ENCODE measurements at regions not wholly inside any gene's neighbourhood (a gene's known extent, or its start where the extent isn't known, plus 50 kb on each side); places are given as distances from the start of the nearest gene placed in this dataset.

DNA sequence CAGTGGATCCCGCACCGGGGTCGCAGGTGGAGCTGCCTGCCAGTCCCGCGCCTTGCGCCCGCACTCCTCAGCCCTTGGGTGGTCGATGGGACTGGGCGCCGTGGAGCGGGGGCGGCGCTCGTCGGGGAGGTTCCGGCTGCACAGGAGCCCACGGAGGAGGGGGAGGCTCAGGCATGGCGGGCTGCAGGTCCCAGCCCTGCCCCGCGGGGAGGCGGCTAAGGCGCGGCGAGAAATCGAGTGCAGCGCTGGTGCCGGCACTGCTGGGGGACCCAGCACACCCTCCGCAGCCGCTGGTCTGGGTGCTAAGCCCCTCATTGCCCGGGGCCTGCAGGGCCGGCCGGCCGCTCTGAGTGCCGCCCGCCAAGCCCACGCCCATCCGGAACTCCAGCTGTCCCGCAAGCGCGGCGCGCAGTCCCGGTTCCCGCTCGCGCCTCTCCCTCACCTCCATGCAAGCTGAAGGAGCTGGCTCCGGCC, 120.6 kb upstream of the MEF2C start:
- DNase-seq (peak in 1 of 2 donors; percentile 71), ATAC-seq (ENCODE audit: low FRiP score) (no peak)
- Histone ChIP-seq H3K4me1 (ENCODE audit: control insufficient read depth in 1 of 2, insufficient read depth in 2 of 2, low read length in 2 of 2) (no peaks in the 10 kb centered on the region), H3K36me3 (ENCODE audit: control insufficient read depth in 1 of 2, insufficient read depth in 2 of 2, low read length in 1 of 2) (no peaks in the 10 kb centered on the region), H3K4me3 (ENCODE audit: low read length in 2 of 2) (no peak overlapping the region), H3K9me3 (ENCODE audit: control insufficient read depth, low read length) (no peaks in the 10 kb centered on the region), H3K27ac (ENCODE audit: low read depth in 1 of 2, low read length in 2 of 2) (no peak overlapping the region), H3K27me3 (ENCODE audit: control insufficient read depth in 1 of 2, insufficient read depth in 2 of 2, low read length in 1 of 2) (no peaks in the 10 kb centered on the region)
- intact Hi-C loops (cut with DNase I), result no loop called here
- 98% methylated on average over 40 to 47 of the region's 47 CpGs for WGBS, 2 donors

DNA sequence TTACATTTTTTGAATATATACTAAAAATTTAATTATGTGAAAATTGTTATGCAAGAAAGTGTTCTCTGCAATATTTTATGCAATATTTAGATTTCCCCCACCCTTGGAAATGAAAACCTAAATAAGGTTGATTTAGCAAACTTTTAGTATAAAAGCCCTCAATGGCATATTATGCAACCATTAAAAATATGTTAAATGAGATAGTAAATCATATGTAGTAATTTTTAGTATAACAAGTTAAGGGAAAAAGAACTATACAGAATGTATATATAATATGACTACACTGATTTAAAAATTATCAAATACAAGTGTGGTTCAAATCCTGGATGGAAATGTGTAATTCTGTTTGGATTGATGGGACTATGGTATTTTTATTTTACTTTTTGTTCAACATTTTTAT, 116.9 kb upstream of the MEF2C start:
- no peaks in the 10 kb centered on the region for H3K36me3 ChIP-seq (ENCODE audit: control insufficient read depth in 1 of 2, insufficient read depth in 2 of 2, low read length in 1 of 2)
- no peak overlapping the region for H3K27ac ChIP-seq (ENCODE audit: low read depth in 1 of 2, low read length in 2 of 2)
- ATAC-seq (ENCODE audit: low FRiP score) (no peak), DNase-seq (no peak)
- H3K4me3 ChIP-seq (ENCODE audit: low read length in 2 of 2), result no peak overlapping the region
- H3K9me3 ChIP-seq (ENCODE audit: control insufficient read depth, low read length), result no peaks in the 10 kb centered on the region
- H3K4me1 ChIP-seq (ENCODE audit: control insufficient read depth in 1 of 2, insufficient read depth in 2 of 2, low read length in 2 of 2), result no peaks in the 10 kb centered on the region
- no peaks in the 10 kb centered on the region for H3K27me3 ChIP-seq (ENCODE audit: control insufficient read depth in 1 of 2, insufficient read depth in 2 of 2, low read length in 1 of 2)
- intact Hi-C loops (cut with DNase I), result no loop called here

DNA sequence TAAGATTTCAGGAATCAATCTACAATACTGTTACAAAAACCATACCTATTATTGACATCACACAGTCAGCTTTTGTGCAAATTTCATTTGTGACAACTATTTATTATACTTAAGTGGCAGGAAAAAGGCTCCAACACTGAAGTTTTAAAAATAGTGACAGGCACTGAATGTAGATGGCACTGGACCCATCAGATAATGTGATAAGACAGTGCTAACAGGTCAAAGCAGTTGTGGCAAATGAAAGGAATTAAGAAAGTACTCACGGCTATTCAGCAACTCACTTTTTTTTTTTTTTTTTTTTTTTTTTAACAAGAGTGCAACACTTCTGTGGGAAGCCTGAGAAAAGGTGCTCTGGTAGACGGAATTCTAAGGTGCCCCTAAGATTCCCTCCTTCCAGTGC, 115.0 kb upstream of the MEF2C start:
- no peaks in the 10 kb centered on the region for H3K27me3 ChIP-seq (ENCODE audit: control insufficient read depth in 1 of 2, insufficient read depth in 2 of 2, low read length in 1 of 2)
- no peak overlapping the region for H3K27ac ChIP-seq (ENCODE audit: low read depth in 1 of 2, low read length in 2 of 2)
- WGBS, 2 donors, result 37 to 43% methylated on average over 2 of the region's 2 CpGs
- H3K36me3 ChIP-seq (ENCODE audit: control insufficient read depth in 1 of 2, insufficient read depth in 2 of 2, low read length in 1 of 2), result no peaks in the 10 kb centered on the region
- ATAC-seq (ENCODE audit: low FRiP score) (no peak), DNase-seq (no peak)
- H3K4me3 ChIP-seq (ENCODE audit: low read length in 2 of 2), result no peak overlapping the region
- no peaks in the 10 kb centered on the region for H3K4me1 ChIP-seq (ENCODE audit: control insufficient read depth in 1 of 2, insufficient read depth in 2 of 2, low read length in 2 of 2)
- intact Hi-C loops (cut with DNase I), result no loop called here
- no peaks in the 10 kb centered on the region for H3K9me3 ChIP-seq (ENCODE audit: control insufficient read depth, low read length)

DNA sequence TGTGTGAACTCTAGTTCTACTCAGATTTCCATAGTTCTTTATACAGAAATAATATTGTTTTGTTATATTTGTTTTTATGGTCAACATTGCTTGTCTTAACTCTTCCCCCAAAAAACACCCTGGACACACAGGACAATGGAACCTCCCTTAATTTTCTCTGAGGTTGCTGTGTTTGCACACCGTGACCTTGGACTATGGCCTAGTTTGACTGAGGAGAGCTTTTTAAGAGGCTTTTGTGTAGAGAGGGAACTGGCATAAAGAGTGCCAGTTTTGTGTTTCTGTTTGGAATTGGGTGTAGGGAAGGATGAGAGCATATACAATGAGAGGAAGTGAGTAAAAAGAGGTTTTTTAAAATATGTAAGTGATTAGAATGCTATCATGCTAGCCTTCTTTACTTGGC, 101.1 kb upstream of the MEF2C start:
- ATAC-seq (ENCODE audit: low FRiP score) (no peak), DNase-seq (no peak)
- WGBS, 2 donors, result 97 to 98% methylated on average over 1 of the region's 1 CpG
- Histone ChIP-seq H3K4me1 (ENCODE audit: control insufficient read depth in 1 of 2, insufficient read depth in 2 of 2, low read length in 2 of 2) (no peaks in the 10 kb centered on the region), H3K4me3 (ENCODE audit: low read length in 2 of 2) (no peak overlapping the region), H3K27me3 (ENCODE audit: control insufficient read depth in 1 of 2, insufficient read depth in 2 of 2, low read length in 1 of 2) (no peaks in the 10 kb centered on the region), H3K36me3 (ENCODE audit: control insufficient read depth in 1 of 2, insufficient read depth in 2 of 2, low read length in 1 of 2) (no peaks in the 10 kb centered on the region), H3K27ac (ENCODE audit: low read depth in 1 of 2, low read length in 2 of 2) (no peak overlapping the region), H3K9me3 (ENCODE audit: control insufficient read depth, low read length) (no peaks in the 10 kb centered on the region)
- intact Hi-C loops (cut with DNase I), result no loop called here

DNA sequence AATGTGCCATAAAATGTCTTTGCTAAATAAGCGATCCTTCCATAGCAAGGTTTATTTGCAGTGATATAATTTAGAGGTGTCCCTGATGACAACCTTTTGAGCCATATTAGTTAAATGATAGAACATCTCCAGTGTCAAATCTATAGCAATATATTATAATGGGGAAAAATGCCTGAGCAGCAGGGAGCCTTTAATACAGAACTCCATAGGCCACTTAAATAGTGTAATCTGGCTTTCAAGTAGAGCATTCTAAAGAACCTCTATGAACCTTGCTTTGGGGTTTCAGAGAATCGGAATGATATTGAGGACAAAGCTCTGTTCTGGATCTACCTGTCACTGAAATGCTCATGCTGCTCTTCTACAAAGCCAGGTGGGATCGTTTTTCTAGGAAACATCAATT, 96.7 kb upstream of the MEF2C start:
- Histone ChIP-seq H3K9me3 (ENCODE audit: control insufficient read depth, low read length) (no peaks in the 10 kb centered on the region), H3K36me3 (ENCODE audit: control insufficient read depth in 1 of 2, insufficient read depth in 2 of 2, low read length in 1 of 2) (no peaks in the 10 kb centered on the region), H3K27me3 (ENCODE audit: control insufficient read depth in 1 of 2, insufficient read depth in 2 of 2, low read length in 1 of 2) (peaks cover 0 to under 1% of the 10 kb centered on the region in 2 donors), H3K27ac (ENCODE audit: low read depth in 1 of 2, low read length in 2 of 2) (no peak overlapping the region), H3K4me3 (ENCODE audit: low read length in 2 of 2) (no peak overlapping the region), H3K4me1 (ENCODE audit: control insufficient read depth in 1 of 2, insufficient read depth in 2 of 2, low read length in 2 of 2) (no peaks in the 10 kb centered on the region)
- no peak for ATAC-seq (ENCODE audit: low FRiP score)
- DNase-seq, result no peak
- 88 to 89% methylated on average over 3 of the region's 3 CpGs for WGBS, 2 donors
- intact Hi-C loops (cut with DNase I), result no loop called here

DNA sequence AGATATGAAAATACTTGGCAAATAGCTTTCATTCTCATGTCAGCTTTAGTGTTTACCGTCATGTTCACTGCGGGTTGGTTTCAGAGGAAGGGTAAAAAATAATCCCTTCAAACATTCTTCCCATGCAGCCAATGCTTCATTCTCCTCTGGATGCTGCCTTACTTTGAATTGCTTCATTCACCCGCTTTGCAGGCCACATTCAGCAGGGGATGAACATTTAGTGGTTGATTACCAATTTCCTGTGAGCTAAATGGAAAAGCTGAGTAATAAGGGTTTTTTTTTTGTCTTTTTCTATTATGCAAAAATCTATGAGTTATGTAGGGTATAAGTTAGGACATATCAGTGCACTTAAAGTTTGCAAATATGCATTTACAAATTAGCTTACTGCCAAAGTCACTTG, 96.3 kb upstream of the MEF2C start:
- peaks cover 0 to 1% of the 10 kb centered on the region in 2 donors for H3K27me3 ChIP-seq (ENCODE audit: control insufficient read depth in 1 of 2, insufficient read depth in 2 of 2, low read length in 1 of 2)
- H3K9me3 ChIP-seq (ENCODE audit: control insufficient read depth, low read length), result no peaks in the 10 kb centered on the region
- intact Hi-C loops (cut with DNase I), result no loop called here
- no peak for DNase-seq
- H3K36me3 ChIP-seq (ENCODE audit: control insufficient read depth in 1 of 2, insufficient read depth in 2 of 2, low read length in 1 of 2), result no peaks in the 10 kb centered on the region
- H3K27ac ChIP-seq (ENCODE audit: low read depth in 1 of 2, low read length in 2 of 2), result no peak overlapping the region
- WGBS, 2 donors, result 88 to 89% methylated on average over 3 of the region's 3 CpGs
- no peaks in the 10 kb centered on the region for H3K4me1 ChIP-seq (ENCODE audit: control insufficient read depth in 1 of 2, insufficient read depth in 2 of 2, low read length in 2 of 2)
- H3K4me3 ChIP-seq (ENCODE audit: low read length in 2 of 2), result no peak overlapping the region
- ATAC-seq (ENCODE audit: low FRiP score), result no peak

DNA sequence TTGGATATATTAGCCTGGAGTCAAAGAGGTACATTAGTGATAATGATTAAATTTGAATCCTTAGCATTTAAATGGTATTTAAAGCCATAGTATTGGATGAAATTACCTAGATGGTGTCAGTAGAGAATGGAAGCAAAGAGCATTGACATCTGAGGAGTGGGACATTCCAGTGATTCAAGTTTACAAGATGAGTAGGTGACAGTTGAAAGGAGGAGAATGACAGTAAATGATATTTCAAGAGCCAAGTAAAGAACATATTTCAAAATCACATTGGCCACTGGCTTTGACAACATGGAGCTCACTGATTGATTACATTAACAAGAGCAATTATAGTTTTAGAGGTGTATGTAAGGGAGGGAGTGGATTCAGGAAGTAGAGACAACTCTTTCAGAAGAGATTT, 93.9 kb upstream of the MEF2C start:
- peaks cover 0 to 1% of the 10 kb centered on the region in 2 donors for H3K27me3 ChIP-seq (ENCODE audit: control insufficient read depth in 1 of 2, insufficient read depth in 2 of 2, low read length in 1 of 2)
- no peak for DNase-seq
- no peak overlapping the region for H3K27ac ChIP-seq (ENCODE audit: low read depth in 1 of 2, low read length in 2 of 2)
- no peak for ATAC-seq (ENCODE audit: low FRiP score)
- H3K4me3 ChIP-seq (ENCODE audit: low read length in 2 of 2), result no peak overlapping the region
- H3K9me3 ChIP-seq (ENCODE audit: control insufficient read depth, low read length), result no peaks in the 10 kb centered on the region
- no peaks in the 10 kb centered on the region for H3K36me3 ChIP-seq (ENCODE audit: control insufficient read depth in 1 of 2, insufficient read depth in 2 of 2, low read length in 1 of 2)
- no peaks in the 10 kb centered on the region for H3K4me1 ChIP-seq (ENCODE audit: control insufficient read depth in 1 of 2, insufficient read depth in 2 of 2, low read length in 2 of 2)
- intact Hi-C loops (cut with DNase I), result no loop called here

DNA sequence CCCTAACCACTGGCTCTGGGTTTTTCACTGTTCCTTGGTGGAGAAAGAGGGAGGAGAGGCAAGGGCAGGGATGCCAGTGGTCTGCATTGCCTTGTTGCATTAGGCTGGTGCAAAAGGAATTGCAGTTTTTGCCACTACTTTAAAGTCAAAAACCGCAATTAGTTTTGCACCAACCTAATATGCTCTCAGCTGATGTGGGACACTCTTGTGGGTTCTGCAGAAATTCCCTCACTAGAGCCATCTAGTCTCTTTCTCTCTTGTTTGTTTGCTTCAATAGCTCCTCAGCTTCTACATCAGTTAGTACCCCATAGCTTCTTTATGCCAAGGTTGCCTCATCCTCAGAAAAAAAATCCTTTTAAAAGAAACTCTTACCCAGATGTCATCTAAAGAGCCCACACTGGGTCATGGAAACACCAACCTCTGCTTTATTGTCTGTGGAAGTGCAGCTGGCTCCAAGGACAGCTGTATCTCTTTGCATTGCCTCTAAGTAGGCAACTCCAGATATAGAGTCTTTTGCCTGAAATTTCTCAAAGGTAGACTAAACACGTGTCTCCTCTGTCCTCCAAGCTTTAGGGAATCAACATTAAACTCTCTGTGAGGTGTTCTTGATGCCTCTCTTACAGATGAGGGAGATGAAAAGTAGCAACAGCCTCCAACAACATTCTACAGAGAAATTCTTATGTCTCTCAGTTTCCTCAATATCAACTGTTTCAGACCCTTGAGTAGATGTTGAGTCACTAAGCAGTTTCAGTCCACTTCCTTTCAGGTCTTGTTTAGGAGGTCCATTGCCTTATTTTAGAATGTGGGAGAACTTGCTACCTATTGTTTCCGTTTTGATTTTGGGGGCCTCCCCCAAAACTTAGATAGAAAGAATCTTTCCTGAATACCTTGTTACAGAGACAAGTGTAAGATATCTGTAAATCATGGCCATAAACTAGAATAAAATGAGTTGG, 84.9 kb upstream of the MEF2C start:
- intact Hi-C loops (cut with DNase I), result no loop called here
- Histone ChIP-seq H3K27ac (ENCODE audit: low read depth in 1 of 2, low read length in 2 of 2) (no peak overlapping the region), H3K4me3 (ENCODE audit: low read length in 2 of 2) (no peak overlapping the region), H3K36me3 (ENCODE audit: control insufficient read depth in 1 of 2, insufficient read depth in 2 of 2, low read length in 1 of 2) (no peaks in the 10 kb centered on the region), H3K4me1 (ENCODE audit: control insufficient read depth in 1 of 2, insufficient read depth in 2 of 2, low read length in 2 of 2) (no peaks in the 10 kb centered on the region), H3K9me3 (ENCODE audit: control insufficient read depth, low read length) (peaks cover 2% of the 10 kb centered on the region), H3K27me3 (ENCODE audit: control insufficient read depth in 1 of 2, insufficient read depth in 2 of 2, low read length in 1 of 2) (no peaks in the 10 kb centered on the region)
- DNase-seq (no peak), ATAC-seq (ENCODE audit: low FRiP score) (no peak)
- 93 to 97% methylated on average over 3 of the region's 3 CpGs for WGBS, 2 donors

DNA sequence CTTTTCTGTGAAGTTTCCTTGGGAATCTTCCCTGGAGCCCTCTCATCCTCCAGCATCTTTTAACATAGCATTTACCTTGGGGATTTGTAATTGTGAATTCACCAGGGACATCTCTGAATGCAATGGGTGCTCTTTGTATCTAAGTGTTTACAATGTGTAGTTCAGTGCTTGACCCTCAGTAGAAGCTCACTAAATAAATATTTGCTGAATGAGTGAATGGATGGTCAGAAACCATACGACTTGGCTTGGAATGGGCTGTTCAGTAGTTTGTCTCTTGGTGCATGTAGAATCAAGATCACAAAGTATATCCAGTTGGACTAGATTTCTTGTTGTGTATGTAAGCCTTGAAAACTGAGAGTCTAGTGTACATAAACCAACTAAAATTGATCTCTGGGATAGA, 81.8 kb upstream of the MEF2C start:
- no peaks in the 10 kb centered on the region for H3K27me3 ChIP-seq (ENCODE audit: control insufficient read depth in 1 of 2, insufficient read depth in 2 of 2, low read length in 1 of 2)
- H3K4me1 ChIP-seq (ENCODE audit: control insufficient read depth in 1 of 2, insufficient read depth in 2 of 2, low read length in 2 of 2), result peaks cover 0 to 5% of the 10 kb centered on the region in 2 donors
- intact Hi-C loops (cut with DNase I), result loop anchor here in 1 of 2 donors (5.0 kb wide), 1 partner anchor 78 kb away; no protein-coding TSS in a partner anchor
- ATAC-seq (ENCODE audit: low FRiP score), result no peak
- DNase-seq, result no peak
- no peak overlapping the region for H3K27ac ChIP-seq (ENCODE audit: low read depth in 1 of 2, low read length in 2 of 2)
- H3K9me3 ChIP-seq (ENCODE audit: control insufficient read depth, low read length), result peaks cover 2% of the 10 kb centered on the region
- no peaks in the 10 kb centered on the region for H3K36me3 ChIP-seq (ENCODE audit: control insufficient read depth in 1 of 2, insufficient read depth in 2 of 2, low read length in 1 of 2)
- H3K4me3 ChIP-seq (ENCODE audit: low read length in 2 of 2), result no peak overlapping the region
- 76 to 80% methylated on average over 1 of the region's 1 CpG for WGBS, 2 donors
